K562 (cell line): ENCODE measurements at regions not wholly inside any gene's neighbourhood (a gene's known extent, or its start where the extent isn't known, plus 50 kb on each side); places are given as distances from the start of the nearest gene placed in this dataset.

Experiments
- ATF3 ChIP-seq, 2 experiments: fragments of 450-650 bp in 1 of 2; sonication (generic) in 1 of 2; formaldehyde crosslinking in 1 of 2; IDR thresholded peaks in 1 of 2; conservative IDR thresholded peaks in 1 of 2; 2 replicates each; pipeline versions ENCODE4 v1.6.1 to v1.8.1; 2016 to 2023; ENCODE audit warnings: mild to moderate bottlenecking in 2 of 2, moderate library complexity in 2 of 2, inconsistent platforms in 1 of 2, missing genetic modification reagents in 1 of 2
- ELF1 ChIP-seq: fragments of 200-800 bp; sonication (Bioruptor generic); IDR thresholded peaks from 2 replicates; pipeline ENCODE4 v1.6.1; 2016; ENCODE audit warnings: missing genetic modification characterization, missing compliant biosample characterization
- HCFC1 ChIP-seq: IDR thresholded peaks from 2 replicates; pipeline ENCODE4 v1.6.1; 2012; ENCODE audit warnings: low read depth, low read length, improper control_type of control experiment
- HNRNPK ChIP-seq: fragments of 200-400 bp; formaldehyde crosslinking; IDR thresholded peaks from one replicate; pipeline ENCODE4 v1.6.1; 2018; ENCODE audit warnings: mild to moderate bottlenecking, low read depth, low read length; ENCODE audit not compliant: poor library complexity, severe bottlenecking
- JUN ChIP-seq, 2 experiments: sonication (generic) in 1 of 2; formaldehyde crosslinking in 1 of 2; IDR thresholded peaks; 2 replicates each; pipeline versions ENCODE4 v1.6.1 to v1.8.0; 2012 to 2022; ENCODE audit warnings: borderline replicate concordance in 2 of 2, mild to moderate bottlenecking in 2 of 2, improper control_type of control experiment in 1 of 2, low read depth in 1 of 2, low read length in 1 of 2, missing genetic modification reagents in 1 of 2
- MAFF ChIP-seq: IDR thresholded peaks from 2 replicates; pipeline ENCODE4 v1.6.1; 2012; ENCODE audit warnings: low read length, improper control_type of control experiment
- PHB ChIP-seq: fragments of 250-450 bp; sonication (Bioruptor Pico); IDR thresholded peaks from 2 replicates; pipeline ENCODE4 v1.5.0; 2021
- SMC3 ChIP-seq: conservative IDR thresholded peaks from 2 replicates; pipeline ENCODE4 v1.6.1; 2011; ENCODE audit warnings: low read depth, low read length, improper control_type of control experiment; ENCODE audit not compliant: insufficient read depth
- STAG1 ChIP-seq: sonication (generic); formaldehyde crosslinking; IDR thresholded peaks from 2 replicates; pipeline ENCODE4 v1.5.0; 2020; ENCODE audit warnings: missing genetic modification reagents, borderline replicate concordance
- ZNF124 ChIP-seq: sonication (generic); formaldehyde crosslinking; IDR thresholded peaks from 2 replicates; pipeline ENCODE4 v1.8.1; 2022; ENCODE audit warnings: missing genetic modification reagents
- ZNF830 ChIP-seq: fragments of 250-450 bp; sonication (Bioruptor Pico); IDR thresholded peaks from 2 replicates; pipeline ENCODE4 v1.5.0; 2021; ENCODE audit warnings: mild to moderate bottlenecking
- TF ChIP-seq, protein P1 (sequence below): fragments of 250-450 bp; sonication (Bioruptor Pico); IDR thresholded peaks from 2 replicates; pipeline ENCODE4 v1.9.0; 2021; ENCODE audit warnings: mild to moderate bottlenecking, inconsistent platforms
- TF ChIP-seq, protein P2 (sequence below): fragments of 250-450 bp; sonication (Bioruptor Pico); IDR thresholded peaks from 2 replicates; pipeline ENCODE4 v1.4.0; 2020; ENCODE audit warnings: mild to moderate bottlenecking

DNA sequence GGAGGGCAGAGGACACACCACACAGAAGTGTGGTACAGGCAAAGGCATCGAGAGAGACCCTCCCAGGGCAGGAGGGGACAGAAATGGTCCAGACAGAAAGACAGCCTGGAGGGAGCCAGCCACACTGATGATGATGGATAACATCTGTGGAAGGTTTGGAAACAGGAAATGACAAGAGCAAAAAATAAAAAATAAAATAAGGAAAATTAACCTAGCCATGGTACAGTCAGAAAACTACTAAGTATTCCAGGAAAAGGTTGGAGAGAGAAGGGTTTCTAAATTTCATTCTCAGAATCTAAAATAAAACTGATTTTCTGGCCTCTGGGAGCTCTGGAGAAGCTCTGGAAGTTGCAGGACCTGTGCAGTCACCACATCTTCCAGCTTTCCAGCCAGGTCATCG, 115.2 kb upstream of the VSTM2B start:
- no peak for TF ChIP-seq SMC3
- TF ChIP-seq MAFF: no peak
- TF ChIP-seq ZNF124: no peak
- no peak for TF ChIP-seq ZNF830 (CRISPR knock-in tag)
- TF ChIP-seq, protein P1, sequence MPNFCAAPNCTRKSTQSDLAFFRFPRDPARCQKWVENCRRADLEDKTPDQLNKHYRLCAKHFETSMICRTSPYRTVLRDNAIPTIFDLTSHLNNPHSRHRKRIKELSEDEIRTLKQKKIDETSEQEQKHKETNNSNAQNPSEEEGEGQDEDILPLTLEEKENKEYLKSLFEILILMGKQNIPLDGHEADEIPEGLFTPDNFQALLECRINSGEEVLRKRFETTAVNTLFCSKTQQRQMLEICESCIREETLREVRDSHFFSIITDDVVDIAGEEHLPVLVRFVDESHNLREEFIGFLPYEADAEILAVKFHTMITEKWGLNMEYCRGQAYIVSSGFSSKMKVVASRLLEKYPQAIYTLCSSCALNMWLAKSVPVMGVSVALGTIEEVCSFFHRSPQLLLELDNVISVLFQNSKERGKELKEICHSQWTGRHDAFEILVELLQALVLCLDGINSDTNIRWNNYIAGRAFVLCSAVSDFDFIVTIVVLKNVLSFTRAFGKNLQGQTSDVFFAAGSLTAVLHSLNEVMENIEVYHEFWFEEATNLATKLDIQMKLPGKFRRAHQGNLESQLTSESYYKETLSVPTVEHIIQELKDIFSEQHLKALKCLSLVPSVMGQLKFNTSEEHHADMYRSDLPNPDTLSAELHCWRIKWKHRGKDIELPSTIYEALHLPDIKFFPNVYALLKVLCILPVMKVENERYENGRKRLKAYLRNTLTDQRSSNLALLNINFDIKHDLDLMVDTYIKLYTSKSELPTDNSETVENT: no peak
- no peak for TF ChIP-seq HNRNPK
- no peak for TF ChIP-seq STAG1 (CRISPR knock-in tag)
- TF ChIP-seq PHB (CRISPR knock-in tag): no peak
- TF ChIP-seq JUN (IDR thresholded peaks at IDR 0.05; ENCODE audit: borderline replicate concordance, low read depth, low read length): no peak
- no peak for TF ChIP-seq JUN (CRISPR knock-in tag; IDR thresholded peaks at IDR 0.05; ENCODE audit: borderline replicate concordance)
- no peak for TF ChIP-seq ATF3 (IDR thresholded peaks at IDR 0.05)
- TF ChIP-seq ATF3 (CRISPR knock-in tag; conservative IDR thresholded peaks at IDR 0.05): no peak
- TF ChIP-seq, protein P2, sequence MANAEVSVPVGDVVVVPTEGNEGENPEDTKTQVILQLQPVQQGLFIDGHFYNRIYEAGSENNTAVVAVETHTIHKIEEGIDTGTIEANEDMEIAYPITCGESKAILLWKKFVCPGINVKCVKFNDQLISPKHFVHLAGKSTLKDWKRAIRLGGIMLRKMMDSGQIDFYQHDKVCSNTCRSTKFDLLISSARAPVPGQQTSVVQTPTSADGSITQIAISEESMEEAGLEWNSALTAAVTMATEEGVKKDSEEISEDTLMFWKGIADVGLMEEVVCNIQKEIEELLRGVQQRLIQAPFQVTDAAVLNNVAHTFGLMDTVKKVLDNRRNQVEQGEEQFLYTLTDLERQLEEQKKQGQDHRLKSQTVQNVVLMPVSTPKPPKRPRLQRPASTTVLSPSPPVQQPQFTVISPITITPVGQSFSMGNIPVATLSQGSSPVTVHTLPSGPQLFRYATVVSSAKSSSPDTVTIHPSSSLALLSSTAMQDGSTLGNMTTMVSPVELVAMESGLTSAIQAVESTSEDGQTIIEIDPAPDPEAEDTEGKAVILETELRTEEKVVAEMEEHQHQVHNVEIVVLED (CRISPR knock-in tag): no peak
- no peak for TF ChIP-seq ELF1
- TF ChIP-seq HCFC1: no peak
